ENCODE measurements at regions not wholly inside any gene's neighbourhood (a gene's known extent, or its start where the extent isn't known, plus 50 kb on each side); places are given as distances from the start of the nearest gene placed in this dataset.
"Not testable (repeated sequence)": the region's sequence is repeated elsewhere in the genome, so short reads cannot be mapped to it uniquely, and the experiment has no call there.

GRCh38 chr13:50474088-50474662, 369.3 kb downstream of the DLEU7 start:
- no peak for DNase-seq

GRCh38 chr13:50476577-50477285, 366.8 kb downstream of the DLEU7 start:
- no peak for DNase-seq

- DNase-seq: no peak
These were observed 361.6 kb downstream of the DLEU7 start for GRCh38 chr13:50481936-50482335.

GRCh38 chr13:50483416-50483815, 360.1 kb downstream of the DLEU7 start:
- DNase-seq: no peak

GRCh38 chr13:50484472-50485113, 358.9 kb downstream of the DLEU7 start:
- DNase-seq: peak in 16 of 56 donors; percentile 3 to 44 (median 18)

GRCh38 chr13:50485979-50486935, 357.2 kb downstream of the DLEU7 start:
- peak in 1 of 56 donors; percentile 15 for DNase-seq

GRCh38 chr13:50493683-50494082, 349.8 kb downstream of the DLEU7 start:
- DNase-seq: no peak

- DNase-seq: no peak
These were observed 349.4 kb downstream of the DLEU7 start for GRCh38 chr13:50494138-50494537.

GRCh38 chr13:50503212-50503611, 340.3 kb downstream of the DLEU7 start:
- DNase-seq: not testable (repeated sequence)

- no peak for DNase-seq
These were observed 334.3 kb downstream of the DLEU7 start for GRCh38 chr13:50509167-50509566.

GRCh38 chr13:50509771-50510441, 333.6 kb downstream of the DLEU7 start:
- no peak for DNase-seq

- DNase-seq: not testable (repeated sequence)
These were observed 332.5 kb downstream of the DLEU7 start for GRCh38 chr13:50510885-50511545.

- no peak for DNase-seq
These were observed 331.6 kb downstream of the DLEU7 start for GRCh38 chr13:50511877-50512341.

GRCh38 chr13:50512474-50513299, 330.8 kb downstream of the DLEU7 start:
- peak in 33 of 56 donors; percentile 8 to 63 (median 37) for DNase-seq

- no peak for DNase-seq
These were observed 330.1 kb downstream of the DLEU7 start for GRCh38 chr13:50513300-50513877.

- no peak for DNase-seq
These were observed 329.2 kb downstream of the DLEU7 start for GRCh38 chr13:50514249-50514648.

GRCh38 chr13:50518131-50518530, 325.4 kb downstream of the DLEU7 start:
- no peak for DNase-seq

- DNase-seq: peak in 27 of 56 donors; percentile 8 to 69 (median 34)
These were observed 324.7 kb downstream of the DLEU7 start for GRCh38 chr13:50518781-50519201.

GRCh38 chr13:50519866-50520265, 323.6 kb downstream of the DLEU7 start:
- DNase-seq: no peak
